GM12891 (cell line): ENCODE measurements at regions not wholly inside any gene's neighbourhood (a gene's known extent, or its start where the extent isn't known, plus 50 kb on each side); places are given as distances from the start of the nearest gene placed in this dataset.

ENCODE experiments used
- POLR2A ChIP-seq: IDR thresholded peaks from 2 replicates; pipeline ENCODE4 v1.6.1; 2011; ENCODE audit warnings: low read depth, low read length, control low read depth
- POLR2AphosphoS5 ChIP-seq: IDR thresholded peaks from 2 replicates; pipeline ENCODE4 v1.6.1; 2011; ENCODE audit warnings: low read depth, low read length, control low read depth
- SPI1 ChIP-seq: IDR thresholded peaks from 2 replicates; pipeline ENCODE4 v1.6.1; 2011; ENCODE audit warnings: low read depth, low read length, control low read depth
- TAF1 ChIP-seq: IDR thresholded peaks from 2 replicates; pipeline ENCODE4 v1.6.1; 2011; ENCODE audit warnings: low read depth, low read length, control low read depth

DNA sequence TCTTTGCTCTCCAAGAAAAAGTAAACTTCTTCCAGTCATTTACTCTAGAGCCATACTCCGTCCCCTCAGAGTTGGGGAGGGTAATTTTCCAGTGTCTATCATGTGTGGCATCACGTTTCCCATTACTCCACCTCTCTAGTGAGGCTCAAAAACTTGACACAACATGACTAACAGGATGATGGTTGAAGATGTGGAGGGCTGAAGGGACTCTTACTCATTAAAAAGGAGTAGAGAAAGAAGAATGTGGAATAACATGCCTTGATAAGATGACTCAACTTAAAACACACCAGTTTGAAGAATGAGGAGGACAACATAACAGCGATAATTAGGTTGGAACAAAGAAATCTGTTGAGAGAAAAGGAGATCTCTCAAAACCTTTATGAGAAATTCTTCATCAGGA is 894.3 kb downstream of the OTOL1 start:
- TF ChIP-seq POLR2AphosphoS5 = no peak
- no peak for TF ChIP-seq POLR2A
- no peak for TF ChIP-seq TAF1
- no peak for TF ChIP-seq SPI1
